ENCODE measurements at regions not wholly inside any gene's neighbourhood (a gene's known extent, or its start where the extent isn't known, plus 50 kb on each side); places are given as distances from the start of the nearest gene placed in this dataset.

- Histone ChIP-seq H3K9ac (ENCODE audit: low read length) (no peak overlapping the region), H3K4me1 (ENCODE audit: insufficient read depth, low read length) (no peaks in the 10 kb centered on the region), H3K36me3 (ENCODE audit: insufficient read depth, low read length) (no peaks in the 10 kb centered on the region), H3K9me3 (ENCODE audit: low read length) (no peaks in the 10 kb centered on the region), H3K4me3 (ENCODE audit: low read depth in 1 of 2, low read length in 2 of 2) (no peak overlapping the region), H3K27me3 (ENCODE audit: control insufficient read depth in 1 of 2, insufficient read depth in 2 of 2, low read length in 2 of 2) (no peaks in the 10 kb centered on the region), H3K27ac (ENCODE audit: low read depth, low read length) (no peak overlapping the region)
Observed at GRCh38 chr2:221112744-221113143, 459.4 kb downstream of the EPHA4 start.

- Histone ChIP-seq H3K4me1 (ENCODE audit: insufficient read depth, low read length) (no peaks in the 10 kb centered on the region), H3K27ac (ENCODE audit: low read depth, low read length) (no peak overlapping the region), H3K9me3 (ENCODE audit: low read length) (no peaks in the 10 kb centered on the region), H3K27me3 (ENCODE audit: control insufficient read depth in 1 of 2, insufficient read depth in 2 of 2, low read length in 2 of 2) (no peaks in the 10 kb centered on the region), H3K4me3 (ENCODE audit: low read depth in 1 of 2, low read length in 2 of 2) (no peak overlapping the region), H3K9ac (ENCODE audit: low read length) (no peak overlapping the region), H3K36me3 (ENCODE audit: insufficient read depth, low read length) (no peaks in the 10 kb centered on the region)
Observed at GRCh38 chr2:221115944-221116343, 456.2 kb downstream of the EPHA4 start.

DNA sequence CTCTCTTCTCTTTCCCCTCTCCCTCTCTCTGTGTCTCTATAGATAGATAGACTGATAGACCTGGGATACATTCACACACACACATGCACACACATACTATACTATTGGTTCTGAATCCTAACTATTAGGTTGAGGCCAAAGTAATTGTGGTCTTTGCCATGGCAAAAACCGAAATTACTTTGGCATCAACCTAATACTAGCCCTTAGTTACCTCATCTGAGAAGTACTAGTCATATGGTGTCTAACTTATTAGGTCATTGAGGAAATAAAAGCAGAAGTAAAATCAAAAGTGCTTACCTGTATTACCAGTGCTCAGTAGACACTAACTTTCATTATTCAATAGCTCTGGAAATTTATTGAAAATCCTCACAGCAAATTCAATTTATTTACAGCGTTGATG, 451.5 kb downstream of the EPHA4 start:
- no peaks in the 10 kb centered on the region for H3K9me3 ChIP-seq (ENCODE audit: low read length)
- no peak overlapping the region for H3K4me3 ChIP-seq (ENCODE audit: low read depth in 1 of 2, low read length in 2 of 2)
- H3K9ac ChIP-seq (ENCODE audit: low read length): no peak overlapping the region
- no peaks in the 10 kb centered on the region for H3K4me1 ChIP-seq (ENCODE audit: insufficient read depth, low read length)
- no peaks in the 10 kb centered on the region for H3K36me3 ChIP-seq (ENCODE audit: insufficient read depth, low read length)
- no peaks in the 10 kb centered on the region for H3K27me3 ChIP-seq (ENCODE audit: control insufficient read depth in 1 of 2, insufficient read depth in 2 of 2, low read length in 2 of 2)
- H3K27ac ChIP-seq (ENCODE audit: low read depth, low read length): no peak overlapping the region

DNA sequence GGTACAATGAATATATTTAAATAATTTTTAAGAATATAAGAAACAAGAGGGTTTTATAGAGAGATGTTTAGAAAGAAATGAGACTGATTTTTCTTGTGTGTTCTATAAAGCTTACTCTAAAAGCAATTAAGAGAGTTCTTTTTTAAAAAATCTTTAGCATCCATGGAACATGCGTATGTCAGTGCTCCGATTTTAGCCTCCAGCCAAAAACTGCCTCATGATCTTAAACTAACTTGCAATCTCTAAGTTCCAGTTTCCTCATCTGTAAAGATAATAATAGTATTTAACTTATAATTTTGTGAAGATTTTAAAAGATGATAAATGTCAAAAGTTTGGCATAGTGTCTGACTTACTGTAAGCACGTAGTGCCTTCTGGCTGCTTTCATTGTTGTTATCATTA, 448.7 kb downstream of the EPHA4 start:
- Histone ChIP-seq H3K4me3 (ENCODE audit: low read depth in 1 of 2, low read length in 2 of 2) (no peak overlapping the region), H3K9ac (ENCODE audit: low read length) (no peak overlapping the region), H3K27me3 (ENCODE audit: control insufficient read depth in 1 of 2, insufficient read depth in 2 of 2, low read length in 2 of 2) (no peaks in the 10 kb centered on the region), H3K4me1 (ENCODE audit: insufficient read depth, low read length) (no peaks in the 10 kb centered on the region), H3K9me3 (ENCODE audit: low read length) (no peaks in the 10 kb centered on the region), H3K27ac (ENCODE audit: low read depth, low read length) (no peak overlapping the region), H3K36me3 (ENCODE audit: insufficient read depth, low read length) (no peaks in the 10 kb centered on the region)

DNA sequence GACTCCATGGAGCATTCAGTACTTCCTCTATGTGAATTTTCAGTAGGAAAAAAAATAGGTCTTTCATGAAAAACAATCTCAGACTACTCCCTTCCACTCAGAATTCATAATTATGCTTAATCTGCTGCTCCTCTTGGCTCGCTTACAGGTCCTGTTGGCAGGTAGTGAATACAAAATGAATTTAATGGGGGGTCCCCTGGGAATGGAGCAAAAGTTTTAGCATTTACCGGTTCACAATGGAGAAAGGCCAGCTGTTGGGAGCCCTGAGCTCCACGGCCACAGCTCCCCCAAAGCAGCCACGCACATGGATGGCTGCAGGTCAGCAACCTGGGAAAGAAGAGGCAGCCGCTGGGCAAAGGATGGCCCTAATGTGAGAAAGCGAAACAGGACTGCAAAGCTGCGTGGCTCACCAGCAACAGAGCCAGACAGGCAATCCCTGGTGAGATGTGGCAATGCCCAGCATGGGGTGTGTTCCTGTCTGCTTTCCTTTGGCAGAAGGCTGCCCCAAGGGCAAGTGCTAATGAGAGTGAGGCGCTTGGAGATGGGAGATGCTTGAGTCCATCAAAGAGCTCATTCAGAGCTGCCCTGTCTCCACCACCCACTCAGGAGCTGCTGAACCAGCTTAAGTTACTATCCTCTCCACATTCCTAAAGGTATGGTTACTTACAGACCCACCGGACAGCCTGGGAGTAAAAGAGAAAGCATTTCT, 447.4 kb downstream of the EPHA4 start:
- Histone ChIP-seq H3K36me3 (ENCODE audit: insufficient read depth, low read length) (no peaks in the 10 kb centered on the region), H3K4me3 (ENCODE audit: low read depth in 1 of 2, low read length in 2 of 2) (no peak overlapping the region), H3K4me1 (ENCODE audit: insufficient read depth, low read length) (no peaks in the 10 kb centered on the region), H3K27me3 (ENCODE audit: control insufficient read depth in 1 of 2, insufficient read depth in 2 of 2, low read length in 2 of 2) (no peaks in the 10 kb centered on the region), H3K9me3 (ENCODE audit: low read length) (no peaks in the 10 kb centered on the region), H3K9ac (ENCODE audit: low read length) (no peak overlapping the region), H3K27ac (ENCODE audit: low read depth, low read length) (no peak overlapping the region)

DNA sequence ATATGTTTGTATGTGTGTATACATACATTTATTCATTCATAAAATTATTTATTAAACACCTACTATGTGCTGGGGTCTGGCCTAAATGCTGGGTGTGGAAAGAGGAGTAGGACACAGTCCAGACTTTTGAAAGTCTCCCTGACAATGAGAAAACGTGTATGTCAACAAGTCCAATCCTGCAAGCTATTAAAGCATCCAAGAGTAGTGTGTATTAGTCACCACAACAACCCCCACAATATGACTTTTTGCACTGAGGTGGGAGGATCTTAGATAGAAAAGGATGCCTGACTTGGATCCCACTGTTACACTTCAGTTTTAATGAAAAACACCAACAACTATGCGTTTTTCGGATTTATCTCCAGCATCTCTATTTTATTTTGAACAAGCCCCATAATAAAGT, 446.4 kb downstream of the EPHA4 start:
- no peak overlapping the region for H3K9ac ChIP-seq (ENCODE audit: low read length)
- no peaks in the 10 kb centered on the region for H3K36me3 ChIP-seq (ENCODE audit: insufficient read depth, low read length)
- H3K27me3 ChIP-seq (ENCODE audit: control insufficient read depth in 1 of 2, insufficient read depth in 2 of 2, low read length in 2 of 2): no peaks in the 10 kb centered on the region
- no peaks in the 10 kb centered on the region for H3K4me1 ChIP-seq (ENCODE audit: insufficient read depth, low read length)
- H3K27ac ChIP-seq (ENCODE audit: low read depth, low read length): no peak overlapping the region
- no peaks in the 10 kb centered on the region for H3K9me3 ChIP-seq (ENCODE audit: low read length)
- H3K4me3 ChIP-seq (ENCODE audit: low read depth in 1 of 2, low read length in 2 of 2): no peak overlapping the region

DNA sequence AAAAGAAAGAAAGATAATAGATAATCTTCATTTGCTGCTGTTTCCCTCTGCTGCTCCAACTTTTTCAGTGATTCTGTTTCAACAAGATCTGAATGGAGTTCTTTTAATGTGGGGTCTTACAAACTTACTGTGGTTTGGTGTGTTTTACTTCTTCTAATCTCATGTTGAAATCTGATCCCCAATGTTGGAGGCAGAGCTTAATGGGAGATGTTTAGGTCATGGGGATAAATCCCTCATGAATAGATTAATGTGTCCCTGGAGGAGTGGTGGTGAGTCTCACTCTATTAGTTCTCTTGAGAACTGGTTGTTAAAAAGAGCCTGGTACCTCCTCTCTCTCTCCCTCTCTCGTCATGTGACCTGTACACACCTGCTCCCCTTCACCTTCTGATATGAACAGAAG, 442.4 kb downstream of the EPHA4 start:
- Histone ChIP-seq H3K4me1 (ENCODE audit: insufficient read depth, low read length) (no peaks in the 10 kb centered on the region), H3K27me3 (ENCODE audit: control insufficient read depth in 1 of 2, insufficient read depth in 2 of 2, low read length in 2 of 2) (no peaks in the 10 kb centered on the region), H3K9me3 (ENCODE audit: low read length) (no peaks in the 10 kb centered on the region), H3K4me3 (ENCODE audit: low read depth in 1 of 2, low read length in 2 of 2) (no peak overlapping the region), H3K36me3 (ENCODE audit: insufficient read depth, low read length) (no peaks in the 10 kb centered on the region), H3K27ac (ENCODE audit: low read depth, low read length) (no peak overlapping the region), H3K9ac (ENCODE audit: low read length) (no peak overlapping the region)

DNA sequence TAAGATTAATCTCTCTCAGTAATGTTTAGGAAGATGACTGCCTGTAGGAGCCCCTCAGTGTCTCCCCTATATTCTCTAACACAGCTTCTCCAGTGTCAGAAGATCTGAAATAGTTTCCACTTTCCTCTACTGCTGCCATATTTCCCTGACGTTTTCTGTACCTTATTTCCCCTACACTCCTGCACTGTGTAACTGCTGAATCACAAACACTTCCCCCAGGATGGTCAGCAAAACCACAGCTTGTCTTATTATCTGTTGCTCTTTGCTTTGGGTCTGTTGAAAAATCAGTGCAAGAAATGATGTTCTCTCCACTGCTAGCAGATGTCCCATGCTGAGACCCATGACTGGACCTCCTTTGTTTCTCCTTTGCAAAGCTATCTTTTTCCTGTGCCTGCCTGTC, 441.7 kb downstream of the EPHA4 start:
- Histone ChIP-seq H3K27me3 (ENCODE audit: control insufficient read depth in 1 of 2, insufficient read depth in 2 of 2, low read length in 2 of 2) (no peaks in the 10 kb centered on the region), H3K4me3 (ENCODE audit: low read depth in 1 of 2, low read length in 2 of 2) (no peak overlapping the region), H3K27ac (ENCODE audit: low read depth, low read length) (no peak overlapping the region), H3K4me1 (ENCODE audit: insufficient read depth, low read length) (no peaks in the 10 kb centered on the region), H3K36me3 (ENCODE audit: insufficient read depth, low read length) (no peaks in the 10 kb centered on the region), H3K9ac (ENCODE audit: low read length) (no peak overlapping the region), H3K9me3 (ENCODE audit: low read length) (no peaks in the 10 kb centered on the region)

DNA sequence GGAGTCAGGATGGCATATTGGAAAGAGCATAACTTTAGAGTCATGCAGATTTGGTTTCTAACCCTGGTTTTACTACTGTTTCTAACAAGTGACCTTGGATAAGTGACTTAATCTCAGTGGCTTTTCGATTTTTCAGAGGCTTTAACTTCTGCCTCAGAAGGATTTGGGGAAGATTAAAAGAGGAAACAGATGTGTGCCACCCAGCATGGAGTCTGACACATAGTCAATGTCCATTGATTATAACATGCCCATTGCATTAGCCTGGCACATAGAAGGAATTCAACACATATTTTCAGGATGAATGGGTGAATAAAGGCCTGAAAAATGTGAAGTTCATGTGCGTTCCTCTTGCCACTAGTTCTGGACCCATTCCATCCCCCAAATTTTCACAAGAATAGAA, 438.2 kb downstream of the EPHA4 start:
- Histone ChIP-seq H3K9ac (ENCODE audit: low read length) (no peak overlapping the region), H3K36me3 (ENCODE audit: insufficient read depth, low read length) (no peaks in the 10 kb centered on the region), H3K27ac (ENCODE audit: low read depth, low read length) (no peak overlapping the region), H3K27me3 (ENCODE audit: control insufficient read depth in 1 of 2, insufficient read depth in 2 of 2, low read length in 2 of 2) (no peaks in the 10 kb centered on the region), H3K9me3 (ENCODE audit: low read length) (no peaks in the 10 kb centered on the region), H3K4me1 (ENCODE audit: insufficient read depth, low read length) (no peaks in the 10 kb centered on the region), H3K4me3 (ENCODE audit: low read depth in 1 of 2, low read length in 2 of 2) (no peak overlapping the region)

GRCh38 chr2:221134718-221135117, 437.4 kb downstream of the EPHA4 start:
- Histone ChIP-seq H3K27ac (ENCODE audit: low read depth, low read length) (no peak overlapping the region), H3K4me1 (ENCODE audit: insufficient read depth, low read length) (no peaks in the 10 kb centered on the region), H3K4me3 (ENCODE audit: low read depth in 1 of 2, low read length in 2 of 2) (no peak overlapping the region), H3K36me3 (ENCODE audit: insufficient read depth, low read length) (no peaks in the 10 kb centered on the region), H3K9ac (ENCODE audit: low read length) (no peak overlapping the region), H3K9me3 (ENCODE audit: low read length) (no peaks in the 10 kb centered on the region), H3K27me3 (ENCODE audit: control insufficient read depth in 1 of 2, insufficient read depth in 2 of 2, low read length in 2 of 2) (no peaks in the 10 kb centered on the region)

DNA sequence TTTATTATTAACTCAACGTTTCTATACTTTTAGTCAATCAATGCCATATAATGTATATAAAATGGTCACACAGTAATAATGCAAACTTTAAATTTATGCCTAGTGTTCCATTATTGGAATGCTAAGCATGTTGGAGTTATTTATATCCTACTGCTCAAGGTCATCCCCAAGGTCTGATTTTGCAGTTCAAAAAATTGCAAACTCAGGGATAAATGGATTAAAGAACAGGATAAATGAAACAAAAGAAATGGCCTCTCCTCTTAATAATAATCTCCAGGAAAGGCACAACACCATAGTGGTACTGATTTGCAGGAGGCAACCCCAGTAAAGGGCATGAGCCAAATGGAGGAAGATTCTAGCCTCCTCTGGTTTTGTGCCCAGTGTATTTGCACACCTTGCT, 436.4 kb downstream of the EPHA4 start:
- Histone ChIP-seq H3K9me3 (ENCODE audit: low read length) (no peaks in the 10 kb centered on the region), H3K27ac (ENCODE audit: low read depth, low read length) (no peak overlapping the region), H3K27me3 (ENCODE audit: control insufficient read depth in 1 of 2, insufficient read depth in 2 of 2, low read length in 2 of 2) (no peaks in the 10 kb centered on the region), H3K9ac (ENCODE audit: low read length) (no peak overlapping the region), H3K36me3 (ENCODE audit: insufficient read depth, low read length) (no peaks in the 10 kb centered on the region), H3K4me1 (ENCODE audit: insufficient read depth, low read length) (no peaks in the 10 kb centered on the region), H3K4me3 (ENCODE audit: low read depth in 1 of 2, low read length in 2 of 2) (no peak overlapping the region)

DNA sequence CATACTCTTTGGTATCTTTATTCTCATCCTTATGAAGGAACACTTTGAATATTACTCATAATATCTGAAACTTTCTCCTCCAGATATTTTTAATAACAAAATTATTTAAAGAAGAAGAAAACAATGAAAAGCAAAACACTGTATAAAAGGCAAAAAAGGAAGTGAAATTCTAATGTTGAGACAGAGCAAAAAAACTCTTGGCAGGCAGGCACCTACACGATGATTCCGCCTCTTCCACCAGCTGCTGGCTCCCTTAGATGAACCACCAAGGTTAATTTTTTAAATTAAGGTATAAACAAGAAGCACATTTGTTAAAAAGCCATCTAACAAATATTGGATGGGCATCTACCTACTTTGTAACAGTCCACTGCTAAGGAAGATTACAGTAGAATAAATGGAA, 434.7 kb downstream of the EPHA4 start:
- Histone ChIP-seq H3K9me3 (ENCODE audit: low read length) (no peaks in the 10 kb centered on the region), H3K27ac (ENCODE audit: low read depth, low read length) (no peak overlapping the region), H3K9ac (ENCODE audit: low read length) (no peak overlapping the region), H3K4me1 (ENCODE audit: insufficient read depth, low read length) (no peaks in the 10 kb centered on the region), H3K36me3 (ENCODE audit: insufficient read depth, low read length) (no peaks in the 10 kb centered on the region), H3K27me3 (ENCODE audit: control insufficient read depth in 1 of 2, insufficient read depth in 2 of 2, low read length in 2 of 2) (no peaks in the 10 kb centered on the region), H3K4me3 (ENCODE audit: low read depth in 1 of 2, low read length in 2 of 2) (no peak overlapping the region)

Data from muscle layer of colon (tissue), 2 donors.